Panc1 (cell line): ENCODE measurements at regions not wholly inside any gene's neighbourhood (a gene's known extent, or its start where the extent isn't known, plus 50 kb on each side); places are given as distances from the start of the nearest gene placed in this dataset.

ENCODE experiments used
- ATAC-seq: fragments of 200-7000 bp; cut with Tn5 transposase; 2 replicates; pipeline ENCODE4 v1.9.1; 2020; ENCODE audit warnings: mild to moderate bottlenecking, moderate library complexity
- BruUV-seq: library from RNA; stranded (reverse); fragments of 400-500 nt; replicated peaks from 2 replicates; lab custom pipeline; 2021; lab: Mats Ljungman, UMichigan
- CTCF ChIA-PET: fragments of 300-600 bp; sonication (Branson Sonifier 250); formaldehyde crosslinking; loops from one replicate; lab custom pipeline; 2022; ENCODE audit warnings: antibody characterized with exemption; lab: Charles Lee
- POLR2A ChIA-PET: fragments of 300-600 bp; sonication (Branson Sonifier 250); formaldehyde crosslinking; loops from one replicate; lab custom pipeline; 2022; ENCODE audit warnings: antibody characterized with exemption; lab: Charles Lee
- DNase-seq: peaks from one replicate; pipeline ENCODE4 v3.0.0-alpha.2; 2010; ENCODE audit warnings: low read depth, low spot score
- H3K27ac ChIP-seq: 2 replicates; pipeline ENCODE4 v1.5.1; 2011; ENCODE audit warnings: mild to moderate bottlenecking, low read length, inconsistent platforms
- H3K27me3 ChIP-seq: fragments of 200-500 bp; sonication (Bioruptor generic); 2 replicates; pipeline ENCODE4 v1.6.0; 2014; ENCODE audit warnings: low read length, inconsistent platforms; ENCODE audit not compliant: control insufficient read depth, insufficient read depth
- H3K36me3 ChIP-seq: fragments of 200-500 bp; sonication (Bioruptor generic); 2 replicates; pipeline ENCODE4 v1.5.1; 2014; ENCODE audit warnings: inconsistent platforms, mild to moderate bottlenecking, low read length, moderate library complexity; ENCODE audit not compliant: control insufficient read depth, insufficient read depth
- H3K4me1 ChIP-seq: 2 replicates; pipeline ENCODE4 v1.5.1; 2011; ENCODE audit warnings: inconsistent platforms, mild to moderate bottlenecking, low read length, moderate library complexity; ENCODE audit not compliant: control insufficient read depth, insufficient read depth
- H3K4me3 ChIP-seq, 2 experiments: 2 replicates each; pipeline ENCODE4 v1.5.1; 2011 to 2012; ENCODE audit warnings: low read depth in 2 of 2, low read length in 2 of 2, mild to moderate bottlenecking in 2 of 2, inconsistent platforms in 1 of 2, moderate library complexity in 1 of 2
- H3K9me3 ChIP-seq: fragments of 200-500 bp; sonication (Bioruptor generic); 2 replicates; pipeline ENCODE4 v1.5.1; 2014; ENCODE audit warnings: low read depth, mild to moderate bottlenecking, inconsistent platforms, low read length, moderate library complexity; ENCODE audit not compliant: control insufficient read depth, insufficient read depth
- CTCF ChIP-seq: fragments of 450-650 bp; IDR thresholded peaks from 2 replicates; pipeline ENCODE4 v1.5.1; 2017; ENCODE audit warnings: mild to moderate bottlenecking
- POLR2AphosphoS5 ChIP-seq: IDR thresholded peaks from 2 replicates; pipeline ENCODE4 v1.6.1; 2012; ENCODE audit warnings: mild to moderate bottlenecking, low read depth, low read length, moderate library complexity
- REST ChIP-seq, 2 experiments: IDR thresholded peaks; 2 replicates each; pipeline ENCODE4 v1.6.1; 2011 to 2012; ENCODE audit warnings: low read depth in 2 of 2, control low read depth in 1 of 2, low read length in 1 of 2, mild to moderate bottlenecking in 1 of 2, moderate library complexity in 1 of 2; ENCODE audit not compliant: insufficient read depth in 1 of 2
- SIN3A ChIP-seq: IDR thresholded peaks from 2 replicates; pipeline ENCODE4 v1.6.1; 2012; ENCODE audit warnings: low read depth, mild to moderate bottlenecking, low read length, moderate library complexity, borderline replicate concordance; ENCODE audit not compliant: insufficient read depth
- TCF7L2 ChIP-seq: IDR thresholded peaks from 2 replicates; pipeline ENCODE4 v1.6.1; 2011; ENCODE audit warnings: mild to moderate bottlenecking, low read depth, low read length, inconsistent platforms
- in situ Hi-C: cut with HindIII; loops from 2 replicates; pipeline ENCODE4 v1.10.0; 2016; ENCODE audit warnings: low sequenced_read_pairs, low pct_unique_long_range_greater_than_20kb
- intact Hi-C: fragments of 100-400 bp; cut with micrococcal nuclease; formaldehyde crosslinking; loops from one replicate; pipeline ENCODE4 v1.10.0; 2022; ENCODE audit not compliant: unreplicated experiment

- POLR2A ChIA-PET = no interaction called here
- BruUV-seq = no TSS peak
- in situ Hi-C loops = no loop called here
- Histone ChIP-seq H3K4me3 (no peak overlapping the region), H3K27me3 (peaks cover 52% of the 10 kb centered on the region), H3K36me3 (no peaks in the 10 kb centered on the region), H3K4me1 (no peaks in the 10 kb centered on the region), H3K27ac (no peak overlapping the region), H3K9me3 (no peaks in the 10 kb centered on the region)
- intact Hi-C loops = no loop called here
- TF ChIP-seq TCF7L2 (no peak), SIN3A (no peak), CTCF (no peak), REST (IDR thresholded peaks at IDR 0.05; ENCODE audit: insufficient read depth in 1 of 2, low read depth in 2 of 2, low read length in 1 of 2) (no peak), POLR2AphosphoS5 (no peak)
- no peak for ATAC-seq
- CTCF ChIA-PET = no interaction called here
- no peak for DNase-seq
Measured at GRCh38 chr6:170013815-170014214, 262.4 kb downstream of the ERMARD start.

DNA sequence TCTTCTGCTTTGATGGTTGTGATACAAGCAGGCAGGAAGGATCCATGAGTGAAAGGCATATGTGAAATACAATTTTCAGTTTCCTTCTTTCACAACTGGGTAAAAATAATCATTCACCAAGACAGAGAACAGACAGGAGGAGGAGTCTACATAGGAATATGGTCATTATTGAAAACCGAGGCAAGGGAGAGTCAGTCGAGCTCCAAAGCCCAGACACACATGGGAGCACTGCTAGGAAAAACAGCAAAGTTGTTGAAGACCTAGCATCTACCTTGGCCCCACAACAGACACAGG is 260.6 kb downstream of the ERMARD start:
- Histone ChIP-seq H3K27ac (no peak overlapping the region), H3K9me3 (no peaks in the 10 kb centered on the region), H3K4me1 (no peaks in the 10 kb centered on the region), H3K36me3 (no peaks in the 10 kb centered on the region), H3K4me3 (no peak overlapping the region), H3K27me3 (peaks cover 43% of the 10 kb centered on the region)
- TF ChIP-seq TCF7L2 = no peak
- TF ChIP-seq POLR2AphosphoS5 = no peak
- TF ChIP-seq SIN3A = no peak
- no peak for TF ChIP-seq REST (IDR thresholded peaks at IDR 0.05; ENCODE audit: insufficient read depth in 1 of 2, low read depth in 2 of 2, low read length in 1 of 2)
- no peak for TF ChIP-seq CTCF
- no peak for DNase-seq
- POLR2A ChIA-PET = no interaction called here
- CTCF ChIA-PET = no interaction called here
- no TSS peak for BruUV-seq
- no peak for ATAC-seq
- in situ Hi-C loops = no loop called here
- intact Hi-C loops = no loop called here
